Upper lobe of left lung (tissue), 4 donors: ENCODE measurements at regions not wholly inside any gene's neighbourhood (a gene's known extent, or its start where the extent isn't known, plus 50 kb on each side); places are given as distances from the start of the nearest gene placed in this dataset.

ENCODE experiments used
- EP300 ChIP-seq, 4 donors: sonication (generic); formaldehyde crosslinking; IDR thresholded peaks; one replicate each; pipeline ENCODE4 v1.5.1; 2017; ENCODE audit warnings: antibody characterized with exemption in 4 of 4, control low read depth in 2 of 4
- POLR2A ChIP-seq, 4 donors: fragments of 450-650 bp; IDR thresholded peaks; one replicate each; pipeline ENCODE4 v1.5.1; 2016 to 2017; ENCODE audit warnings: antibody characterized with exemption in 4 of 4, mild to moderate bottlenecking in 2 of 4
- POLR2AphosphoS5 ChIP-seq, 2 donors: sonication (generic); formaldehyde crosslinking; IDR thresholded peaks; one replicate each; pipeline ENCODE4 v1.5.1; 2017; ENCODE audit warnings: antibody characterized with exemption in 2 of 2
- TF ChIP-seq, protein P1 (sequence below), 6 experiments: fragments of 450-650 bp in 4 of 6; fragments of 200-600 bp in 2 of 6; sonication (generic) in 2 of 6; IDR thresholded peaks; one replicate each; pipeline ENCODE4 v1.5.1; 2016 to 2019; ENCODE audit warnings: antibody characterized with exemption in 6 of 6

DNA sequence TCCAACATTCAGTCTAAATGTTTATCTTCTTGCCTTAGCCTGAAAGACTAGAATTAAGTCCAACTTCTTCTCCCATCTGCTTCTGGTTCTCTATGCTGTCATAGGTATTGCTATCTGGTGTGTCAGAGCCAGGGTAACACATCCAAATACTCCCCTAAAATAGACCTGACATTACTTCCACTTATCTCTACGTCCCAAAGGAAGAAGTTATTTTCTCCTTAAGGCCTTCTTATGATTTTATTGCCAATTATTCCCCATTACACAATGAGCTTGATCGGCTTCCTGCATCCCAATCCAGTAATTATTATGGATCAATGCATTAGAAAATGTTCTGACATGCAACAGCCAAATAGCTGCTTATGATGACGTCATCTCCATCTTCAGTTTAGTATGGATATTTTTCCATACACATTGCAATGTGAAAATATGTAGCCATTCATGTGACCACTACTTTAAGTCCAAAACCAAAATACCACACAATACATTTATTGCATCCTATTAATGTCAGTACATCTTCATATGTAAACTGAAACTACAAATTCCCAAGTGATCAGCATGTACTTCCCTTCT lies 555.5 kb downstream of the MAT2B start:
- TF ChIP-seq EP300 (IDR thresholded peaks at IDR 0.05) (no peak), POLR2A (IDR thresholded peaks at IDR 0.05) (no peak), POLR2AphosphoS5 (IDR thresholded peaks at IDR 0.05) (no peak)
- TF ChIP-seq, protein P1, sequence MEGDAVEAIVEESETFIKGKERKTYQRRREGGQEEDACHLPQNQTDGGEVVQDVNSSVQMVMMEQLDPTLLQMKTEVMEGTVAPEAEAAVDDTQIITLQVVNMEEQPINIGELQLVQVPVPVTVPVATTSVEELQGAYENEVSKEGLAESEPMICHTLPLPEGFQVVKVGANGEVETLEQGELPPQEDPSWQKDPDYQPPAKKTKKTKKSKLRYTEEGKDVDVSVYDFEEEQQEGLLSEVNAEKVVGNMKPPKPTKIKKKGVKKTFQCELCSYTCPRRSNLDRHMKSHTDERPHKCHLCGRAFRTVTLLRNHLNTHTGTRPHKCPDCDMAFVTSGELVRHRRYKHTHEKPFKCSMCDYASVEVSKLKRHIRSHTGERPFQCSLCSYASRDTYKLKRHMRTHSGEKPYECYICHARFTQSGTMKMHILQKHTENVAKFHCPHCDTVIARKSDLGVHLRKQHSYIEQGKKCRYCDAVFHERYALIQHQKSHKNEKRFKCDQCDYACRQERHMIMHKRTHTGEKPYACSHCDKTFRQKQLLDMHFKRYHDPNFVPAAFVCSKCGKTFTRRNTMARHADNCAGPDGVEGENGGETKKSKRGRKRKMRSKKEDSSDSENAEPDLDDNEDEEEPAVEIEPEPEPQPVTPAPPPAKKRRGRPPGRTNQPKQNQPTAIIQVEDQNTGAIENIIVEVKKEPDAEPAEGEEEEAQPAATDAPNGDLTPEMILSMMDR (IDR thresholded peaks at IDR 0.05) = no peak
